A549 (cell line): ENCODE measurements at regions not wholly inside any gene's neighbourhood (a gene's known extent, or its start where the extent isn't known, plus 50 kb on each side); places are given as distances from the start of the nearest gene placed in this dataset.

Experiments used
- ATAC-seq, 2 experiments: fragments of 200-7000 bp in 1 of 2; fragments of >200 bp in 1 of 2; cut with Nextera tagmentation in 1 of 2; cut with Tn5 transposase in 1 of 2; 3 replicates each; pipeline versions ENCODE4 v1.8.0 to v1.9.1; 2018 to 2020; ENCODE audit warnings: mild to moderate bottlenecking in 1 of 2, moderate library complexity in 1 of 2
- CTCF ChIA-PET: fragments of 300-600 bp; sonication (Branson Sonifier 250); formaldehyde crosslinking; extraction: SDS; loops from one replicate; lab custom pipeline; 2021; ENCODE audit warnings: antibody characterized with exemption, inconsistent platforms; lab: Yijun Ruan, JAX
- POLR2A ChIA-PET: fragments of 350-600 bp; formaldehyde crosslinking; extraction: SDS; loops from one replicate; lab custom pipeline; 2021; ENCODE audit warnings: antibody characterized with exemption, inconsistent platforms; lab: Yijun Ruan, JAX
- DNase-seq, 2 experiments: peaks; one replicate each; pipeline versions ENCODE4 v3.0.0 to v3.0.0-alpha.2; 2011 to 2016; ENCODE audit warnings: low read depth in 1 of 2, low spot score in 1 of 2
- FAIRE-seq: peaks from 2 replicates; lab custom pipeline; 2011; peaks lifted over from hg19 to GRCh38; lab: Jason Lieb, UNC
- H3K27ac ChIP-seq, 2 experiments: fragments of >200 bp; sonication (Bioruptor Twin); formaldehyde crosslinking; 3 replicates each; pipeline ENCODE4 v1.5.1; 2016 to 2017
- H3K4me1 ChIP-seq: fragments of >200 bp; sonication (Bioruptor Twin); formaldehyde crosslinking; 3 replicates; pipeline ENCODE4 v1.6.1; 2016
- H3K4me2 ChIP-seq: fragments of >200 bp; sonication (Bioruptor Twin); formaldehyde crosslinking; 3 replicates; pipeline ENCODE4 v1.6.1; 2016
- H3K4me3 ChIP-seq: fragments of >200 bp; sonication (Bioruptor Twin); formaldehyde crosslinking; 3 replicates; pipeline ENCODE4 v1.5.1; 2016
- H3K9me3 ChIP-seq: fragments of >200 bp; sonication (Bioruptor Twin); formaldehyde crosslinking; 3 replicates; pipeline ENCODE4 v1.6.1; 2016
- BCL3 ChIP-seq: fragments of >200 bp; sonication (Bioruptor Twin); formaldehyde crosslinking; IDR thresholded peaks from 3 replicates; pipeline ENCODE4 v1.6.1; 2016
- CEBPB ChIP-seq, 2 experiments: fragments of >200 bp in 1 of 2; sonication (Bioruptor Twin) in 1 of 2; formaldehyde crosslinking in 1 of 2; IDR thresholded peaks; 2 replicates each; pipeline ENCODE4 v1.6.1; 2012 to 2016
- CHD4 ChIP-seq: fragments of 200-600 bp; sonication (generic); IDR thresholded peaks from 2 replicates; pipeline ENCODE4 v1.6.1; 2016; ENCODE audit warnings: antibody characterized with exemption, mild to moderate bottlenecking, borderline replicate concordance
- EHF ChIP-seq: fragments of 250-450 bp; sonication (Bioruptor Pico); IDR thresholded peaks from 2 replicates; pipeline ENCODE4 v1.5.0; 2020; ENCODE audit warnings: mild to moderate bottlenecking
- EP300 ChIP-seq, 2 experiments: fragments of >200 bp; sonication (Bioruptor Twin); formaldehyde crosslinking; IDR thresholded peaks; 2 replicates in 1 of 2; 3 replicates in 1 of 2; pipeline ENCODE4 v1.6.1; 2016 to 2017
- FOSB ChIP-seq: fragments of 250-450 bp; sonication (Bioruptor Pico); IDR thresholded peaks from 2 replicates; pipeline ENCODE4 v1.5.0; 2020; ENCODE audit warnings: mild to moderate bottlenecking, moderate library complexity
- FOSL2 ChIP-seq, 2 experiments: fragments of 450-650 bp in 1 of 2; fragments of >200 bp in 1 of 2; sonication (Bioruptor Twin) in 1 of 2; formaldehyde crosslinking; IDR thresholded peaks; 2 replicates each; pipeline versions ENCODE4 v1.5.0 to v1.6.1; 2016 to 2020; ENCODE audit warnings: mild to moderate bottlenecking in 1 of 2, moderate library complexity in 1 of 2
- HDAC2 ChIP-seq: fragments of 200-600 bp; sonication (generic); IDR thresholded peaks from 2 replicates; pipeline ENCODE4 v1.6.1; 2016
- HEYL ChIP-seq: fragments of 250-450 bp; sonication (Bioruptor Pico); IDR thresholded peaks from 2 replicates; pipeline ENCODE4 v1.8.0; 2021; ENCODE audit warnings: mild to moderate bottlenecking, moderate library complexity
- HMGXB4 ChIP-seq: fragments of 250-450 bp; sonication (Bioruptor Pico); IDR thresholded peaks from 2 replicates; pipeline ENCODE4 v1.5.0; 2021; ENCODE audit warnings: mild to moderate bottlenecking, moderate library complexity, borderline replicate concordance
- JUN ChIP-seq, 2 experiments: fragments of >200 bp; sonication (Bioruptor Twin); formaldehyde crosslinking; IDR thresholded peaks; 2 replicates in 1 of 2; 3 replicates in 1 of 2; pipeline ENCODE4 v1.6.1; 2016 to 2017
- KDM1A ChIP-seq: fragments of 200-600 bp; sonication (generic); IDR thresholded peaks from 2 replicates; pipeline ENCODE4 v1.6.1; 2016; ENCODE audit warnings: low read depth, mild to moderate bottlenecking
- MAFK ChIP-seq: fragments of 450-650 bp; IDR thresholded peaks from 2 replicates; pipeline ENCODE4 v1.6.1; 2014; ENCODE audit not compliant: partially characterized antibody
- MAX ChIP-seq: IDR thresholded peaks from 2 replicates; pipeline ENCODE4 v1.6.1; 2012
- NR3C1 ChIP-seq: fragments of >200 bp; sonication (Bioruptor Twin); formaldehyde crosslinking; IDR thresholded peaks from 3 replicates; pipeline ENCODE4 v1.6.1; 2017
- PBX3 ChIP-seq: IDR thresholded peaks from 2 replicates; pipeline ENCODE4 v1.6.1; 2012
- POLR2A ChIP-seq: IDR thresholded peaks from 2 replicates; pipeline ENCODE4 v1.6.1; 2012; ENCODE audit warnings: mild to moderate bottlenecking, low read length
- POLR2AphosphoS2 ChIP-seq: conservative IDR thresholded peaks from 2 replicates; pipeline ENCODE4 v1.6.1; 2012; ENCODE audit warnings: low read length, improper control_type of control experiment, inconsistent platforms
- RAD21 ChIP-seq, 2 experiments: fragments of >200 bp in 1 of 2; sonication (Bioruptor Twin) in 1 of 2; formaldehyde crosslinking in 1 of 2; IDR thresholded peaks in 1 of 2; conservative IDR thresholded peaks in 1 of 2; 2 replicates in 1 of 2; 3 replicates in 1 of 2; pipeline ENCODE4 v1.6.1; 2012 to 2018; ENCODE audit warnings: inconsistent platforms in 1 of 2
- REST ChIP-seq: fragments of 200-600 bp; sonication (generic); IDR thresholded peaks from 2 replicates; pipeline ENCODE4 v1.6.1; 2016; ENCODE audit warnings: antibody characterized with exemption, mild to moderate bottlenecking, moderate library complexity
- RNF2 ChIP-seq: fragments of 200-600 bp; sonication (generic); IDR thresholded peaks from 2 replicates; pipeline ENCODE4 v1.6.1; 2016; ENCODE audit warnings: low read depth, mild to moderate bottlenecking, antibody characterized with exemption, moderate library complexity, borderline replicate concordance
- SREBF2 ChIP-seq: fragments of 450-650 bp; IDR thresholded peaks from 2 replicates; pipeline ENCODE4 v1.6.1; 2014; ENCODE audit warnings: mild to moderate bottlenecking, moderate library complexity
- USF2 ChIP-seq: fragments of 450-650 bp; IDR thresholded peaks from 2 replicates; pipeline ENCODE4 v1.6.1; 2014; ENCODE audit warnings: antibody characterized with exemption
- ZC3H11A ChIP-seq: fragments of 450-650 bp; IDR thresholded peaks from 2 replicates; pipeline ENCODE4 v1.6.1; 2014; ENCODE audit warnings: antibody characterized with exemption, mild to moderate bottlenecking
- ZFP36 ChIP-seq: fragments of 450-650 bp; IDR thresholded peaks from 2 replicates; pipeline ENCODE4 v1.6.1; 2014; ENCODE audit warnings: borderline replicate concordance; ENCODE audit not compliant: partially characterized antibody
- ZNF302 ChIP-seq: fragments of 250-450 bp; sonication (Bioruptor Pico); IDR thresholded peaks from 2 replicates; pipeline ENCODE4 v1.9.0; 2021; ENCODE audit warnings: inconsistent platforms, mild to moderate bottlenecking, moderate library complexity
- WGBS: methylation state at CpG from one replicate; pipeline ENCODE4 v1.1.6; 2017; ENCODE audit errors: missing lambda C conversion rate; 5-methylcytosine and 5-hydroxymethylcytosine counted together

- no peak for TF ChIP-seq HDAC2
- no peak for TF ChIP-seq EP300 (IDR thresholded peaks at IDR 0.05)
These were observed 2591.7 kb upstream of the PCDH20 start (continued) for GRCh38 chr13:64007339-64007738.

GRCh38 chr13:64000321-64000720, 2584.7 kb upstream of the PCDH20 start:
- 42% methylated on average over 4 of the region's 4 CpGs for WGBS
- no peaks in the 10 kb centered on the region for H3K4me1 ChIP-seq
- no peak overlapping the region for H3K4me3 ChIP-seq
- ATAC-seq (no peak), FAIRE-seq (no peak), DNase-seq (no peak)
- ChIA-PET POLR2A (no interaction called here), CTCF (no interaction called here)
- no peaks in the 10 kb centered on the region for H3K9me3 ChIP-seq
- H3K27ac ChIP-seq = no peak overlapping the region
- H3K4me2 ChIP-seq = no peak overlapping the region
- TF ChIP-seq MAX (no peak), MAFK (no peak), REST (no peak), ZFP36 (no peak), POLR2A (no peak), ZNF302 (no peak), PBX3 (no peak), EHF (CRISPR knock-in tag) (no peak), ZC3H11A (no peak), SREBF2 (no peak), JUN (IDR thresholded peaks at IDR 0.05) (no peak), EP300 (IDR thresholded peaks at IDR 0.05) (no peak), NR3C1 (no peak), RNF2 (no peak), POLR2AphosphoS2 (no peak), KDM1A (no peak), USF2 (no peak), FOSB (CRISPR knock-in tag) (no peak), RAD21 (conservative IDR thresholded peaks at IDR 0.05 in 1 of 2, IDR thresholded peaks at IDR 0.05 in 1 of 2) (no peak)

GRCh38 chr13:63999614-64000305, 2584.1 kb upstream of the PCDH20 start:
- CTCF ChIA-PET = no interaction called here
- no peak for ATAC-seq
- H3K27ac ChIP-seq = no peak overlapping the region
- H3K4me2 ChIP-seq = no peak overlapping the region
- FAIRE-seq = no peak
- WGBS = 75% methylated on average over 3 of the region's 3 CpGs
- no peaks in the 10 kb centered on the region for H3K9me3 ChIP-seq
- no peak for DNase-seq
- H3K4me1 ChIP-seq = no peaks in the 10 kb centered on the region
- H3K4me3 ChIP-seq = no peak overlapping the region
- POLR2A ChIA-PET = no interaction called here
- no peak for TF ChIP-seq ZC3H11A
- TF ChIP-seq USF2 = no peak
- TF ChIP-seq HEYL = no peak
- TF ChIP-seq BCL3 = no peak
- no peak for TF ChIP-seq CHD4
- TF ChIP-seq FOSL2 (IDR thresholded peaks at IDR 0.05) = no peak
- TF ChIP-seq FOSL2 (CRISPR knock-in tag; IDR thresholded peaks at IDR 0.05) = no peak
- no peak for TF ChIP-seq KDM1A
- TF ChIP-seq HMGXB4 (CRISPR knock-in tag) = no peak
- TF ChIP-seq MAFK = no peak
- no peak for TF ChIP-seq CEBPB (IDR thresholded peaks at IDR 0.05)
- no peak for TF ChIP-seq JUN (IDR thresholded peaks at IDR 0.05)
